Neural crest cell (in vitro differentiated cells): ENCODE measurements at regions not wholly inside any gene's neighbourhood (a gene's known extent, or its start where the extent isn't known, plus 50 kb on each side); places are given as distances from the start of the nearest gene placed in this dataset.
A peak's percentile ranks its signal among the peaks of the same experiment; 100 is the strongest.

ENCODE experiments used
- DNase-seq: peaks from one replicate; pipeline ENCODE4 v3.0.0; 2021; ENCODE audit warnings: low read depth, mixed read lengths, low spot score
- H3K27ac Mint-ChIP-seq: one replicate; pipeline ENCODE4 v1.8.0; 2021; ENCODE audit warnings: mild to moderate bottlenecking, mixed read lengths; ENCODE audit not compliant: unreplicated experiment
- H3K27me3 Mint-ChIP-seq: 2 replicates; pipeline ENCODE4 v1.8.0; 2021; ENCODE audit warnings: low read depth, mild to moderate bottlenecking, mixed read lengths
- H3K36me3 Mint-ChIP-seq: 2 replicates; pipeline ENCODE4 v1.8.0; 2021; ENCODE audit warnings: low read depth, mild to moderate bottlenecking, mixed read lengths
- H3K4me1 Mint-ChIP-seq: 2 replicates; pipeline ENCODE4 v1.8.0; 2021; ENCODE audit warnings: mixed read lengths
- H3K4me3 Mint-ChIP-seq: one replicate; pipeline ENCODE4 v1.8.0; 2021; ENCODE audit warnings: mild to moderate bottlenecking, mixed read lengths
- H3K9me3 Mint-ChIP-seq: 2 replicates; pipeline ENCODE4 v1.8.0; 2021; ENCODE audit warnings: mixed read lengths
- TF ChIP-seq, protein P1 (sequence below): fragments of 200-600 bp; sonication (generic); conservative IDR thresholded peaks from 2 replicates; pipeline ENCODE4 v1.5.0; 2021; ENCODE audit warnings: antibody characterized with exemption, mild to moderate bottlenecking

DNA sequence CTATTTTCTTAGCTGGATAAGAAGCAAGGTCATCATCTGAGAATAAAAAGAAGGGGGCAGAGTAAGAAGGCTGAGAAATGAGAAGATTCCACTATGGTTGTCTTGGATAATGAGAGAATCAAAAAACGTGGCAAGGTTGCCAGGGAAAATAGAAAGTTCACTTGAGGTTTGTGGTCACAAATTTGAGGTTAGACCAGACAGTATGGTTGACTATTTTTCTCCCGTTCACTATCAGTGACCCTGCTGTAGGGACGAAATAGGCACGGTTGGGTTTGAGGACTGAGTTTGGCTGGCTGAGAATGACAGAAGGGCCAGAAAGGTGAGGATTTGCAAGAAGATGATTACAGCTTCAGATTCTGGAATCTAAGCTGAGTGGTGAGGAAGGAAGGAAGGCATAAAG, 266.0 kb upstream of the ZNF462 start:
- no peak for DNase-seq

DNA sequence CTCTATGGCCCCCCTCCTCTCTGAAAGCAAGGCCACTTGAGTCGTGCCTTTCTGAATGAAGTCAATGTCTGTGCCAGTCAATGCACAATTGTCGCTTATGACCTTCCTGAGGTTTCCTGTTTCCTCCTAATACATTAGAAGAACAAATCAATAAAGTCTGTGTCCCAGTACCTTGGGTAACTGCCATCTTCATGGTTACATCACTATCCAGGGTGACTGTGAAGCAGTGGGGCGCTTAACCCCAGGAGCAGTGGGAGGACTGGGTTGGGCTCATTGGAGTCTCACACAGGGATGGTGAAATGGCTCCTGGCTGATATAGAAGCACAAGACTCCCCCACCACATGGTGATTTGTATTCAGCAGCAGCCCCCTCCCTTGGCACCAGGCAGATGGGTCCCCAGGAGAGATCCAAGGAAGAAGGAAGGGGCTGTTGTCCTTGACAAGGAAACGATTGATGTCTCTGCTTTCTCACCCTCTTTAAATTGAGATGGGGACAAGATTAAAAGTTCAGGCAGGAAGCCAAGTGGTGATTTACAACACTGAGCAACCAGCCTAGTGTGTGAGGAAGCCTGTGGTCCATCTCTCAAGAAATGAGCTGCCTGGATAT, 261.9 kb upstream of the ZNF462 start:
- TF ChIP-seq, protein P1, sequence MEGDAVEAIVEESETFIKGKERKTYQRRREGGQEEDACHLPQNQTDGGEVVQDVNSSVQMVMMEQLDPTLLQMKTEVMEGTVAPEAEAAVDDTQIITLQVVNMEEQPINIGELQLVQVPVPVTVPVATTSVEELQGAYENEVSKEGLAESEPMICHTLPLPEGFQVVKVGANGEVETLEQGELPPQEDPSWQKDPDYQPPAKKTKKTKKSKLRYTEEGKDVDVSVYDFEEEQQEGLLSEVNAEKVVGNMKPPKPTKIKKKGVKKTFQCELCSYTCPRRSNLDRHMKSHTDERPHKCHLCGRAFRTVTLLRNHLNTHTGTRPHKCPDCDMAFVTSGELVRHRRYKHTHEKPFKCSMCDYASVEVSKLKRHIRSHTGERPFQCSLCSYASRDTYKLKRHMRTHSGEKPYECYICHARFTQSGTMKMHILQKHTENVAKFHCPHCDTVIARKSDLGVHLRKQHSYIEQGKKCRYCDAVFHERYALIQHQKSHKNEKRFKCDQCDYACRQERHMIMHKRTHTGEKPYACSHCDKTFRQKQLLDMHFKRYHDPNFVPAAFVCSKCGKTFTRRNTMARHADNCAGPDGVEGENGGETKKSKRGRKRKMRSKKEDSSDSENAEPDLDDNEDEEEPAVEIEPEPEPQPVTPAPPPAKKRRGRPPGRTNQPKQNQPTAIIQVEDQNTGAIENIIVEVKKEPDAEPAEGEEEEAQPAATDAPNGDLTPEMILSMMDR, result no peak
- peaks cover 8% of the 10 kb centered on the region for H3K36me3 Mint-ChIP-seq
- peaks cover 10% of the 10 kb centered on the region for H3K9me3 Mint-ChIP-seq
- peaks cover 27% of the 10 kb centered on the region for H3K4me1 Mint-ChIP-seq
- H3K4me3 Mint-ChIP-seq, result no peak overlapping the region
- DNase-seq, result no peak
- H3K27ac Mint-ChIP-seq, result peak overlapping the region; percentile 59
- H3K27me3 Mint-ChIP-seq, result no peaks in the 10 kb centered on the region

More for the DNA sequence above, 266.0 kb upstream of the ZNF462 start:
- TF ChIP-seq, protein P1, result no peak
- Mint-ChIP-seq H3K4me3 (no peak overlapping the region), H3K27me3 (no peaks in the 10 kb centered on the region), H3K36me3 (no peaks in the 10 kb centered on the region), H3K27ac (no peak overlapping the region), H3K9me3 (no peaks in the 10 kb centered on the region), H3K4me1 (peaks cover 25% of the 10 kb centered on the region)

DNA sequence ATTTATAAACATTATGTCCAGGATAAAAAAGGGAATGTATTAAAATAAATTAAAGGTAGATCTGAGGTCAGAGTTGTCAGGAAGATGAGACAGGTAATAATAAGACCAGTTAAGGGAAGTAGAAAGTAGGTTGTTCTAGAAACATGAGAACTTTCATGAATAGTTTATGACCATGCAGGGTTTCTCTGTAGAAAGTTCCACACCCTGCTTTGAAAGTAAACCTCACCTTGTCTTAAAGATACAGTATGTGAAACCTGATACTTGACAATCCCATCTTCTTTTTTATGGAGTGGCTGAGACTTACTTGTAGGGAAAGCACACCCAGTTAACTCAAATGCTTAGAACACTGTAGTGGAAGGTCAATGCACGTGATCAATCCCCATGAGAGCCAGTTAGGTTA, 260.6 kb upstream of the ZNF462 start:
- no peak overlapping the region for H3K27ac Mint-ChIP-seq
- TF ChIP-seq, protein P1, result no peak
- peaks cover 27% of the 10 kb centered on the region for H3K4me1 Mint-ChIP-seq
- peaks cover 13% of the 10 kb centered on the region for H3K36me3 Mint-ChIP-seq
- no peak for DNase-seq
- peaks cover 13% of the 10 kb centered on the region for H3K9me3 Mint-ChIP-seq
- H3K4me3 Mint-ChIP-seq, result no peak overlapping the region
- no peaks in the 10 kb centered on the region for H3K27me3 Mint-ChIP-seq

DNA sequence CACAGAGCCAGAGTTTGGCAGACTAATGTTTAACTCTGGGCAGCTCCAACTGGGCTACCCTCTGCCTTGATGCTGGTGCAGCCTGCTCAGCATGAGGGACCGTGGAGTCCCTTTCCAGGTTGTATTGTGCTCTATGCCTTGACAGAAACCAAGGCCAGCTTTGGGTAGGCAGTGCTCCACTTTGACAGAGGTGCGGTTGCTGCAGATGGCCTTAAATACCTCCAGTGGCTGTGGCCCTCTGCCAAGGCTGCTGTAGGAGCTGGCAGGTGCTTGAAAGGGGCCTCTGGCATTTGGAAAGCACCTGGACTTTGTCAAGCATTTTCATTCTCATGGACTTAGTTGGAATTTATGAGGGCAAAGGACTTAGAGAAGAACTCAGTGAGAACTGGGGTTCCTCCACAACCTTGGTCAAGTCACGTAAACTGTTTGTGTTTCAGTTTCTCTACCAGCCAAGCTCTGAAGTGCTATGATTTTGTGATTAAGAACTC, 249.7 kb upstream of the ZNF462 start:
- Mint-ChIP-seq H3K36me3 (peaks cover 3% of the 10 kb centered on the region), H3K27ac (no peak overlapping the region), H3K9me3 (peaks cover 5% of the 10 kb centered on the region), H3K4me1 (peaks cover 30% of the 10 kb centered on the region), H3K27me3 (no peaks in the 10 kb centered on the region), H3K4me3 (no peak overlapping the region)
- TF ChIP-seq, protein P1, result no peak
- DNase-seq, result no peak

DNA sequence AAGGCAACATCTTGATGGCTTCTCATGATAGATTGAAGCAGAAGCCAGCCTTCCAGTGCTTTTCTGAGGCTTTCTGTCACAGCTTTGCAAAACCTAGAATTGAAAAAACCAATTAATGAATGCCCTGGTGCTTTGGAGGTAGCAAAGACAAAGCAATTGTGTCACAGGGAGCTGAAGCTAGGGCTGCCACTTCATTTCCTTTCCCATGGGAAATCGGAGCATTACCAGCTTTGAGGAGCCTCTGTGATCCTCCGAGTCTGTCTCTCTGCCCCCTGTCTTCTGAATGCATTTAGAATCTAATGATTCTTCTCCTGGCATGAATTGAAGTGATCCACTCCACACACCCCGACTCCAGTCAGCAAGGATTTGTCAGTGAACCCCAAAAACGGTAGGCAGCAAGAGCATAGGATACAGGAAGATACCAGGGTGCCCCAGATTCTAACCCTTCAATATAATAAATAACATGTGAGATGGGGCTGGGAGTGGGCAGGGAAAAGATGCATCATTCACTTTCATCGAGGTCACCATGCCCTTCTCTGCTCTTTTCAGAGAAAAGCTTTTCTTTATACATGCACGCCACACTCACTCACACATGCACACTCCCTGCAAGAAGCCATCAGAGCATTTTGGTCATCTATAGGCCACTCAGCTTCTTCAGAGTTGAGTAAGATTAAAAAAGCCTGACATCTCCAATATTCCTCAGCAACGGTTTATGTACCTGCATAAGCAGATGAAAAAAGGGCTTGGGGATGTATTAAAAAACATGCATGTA, 247.7 kb upstream of the ZNF462 start:
- no peak for DNase-seq
- no peak overlapping the region for H3K27ac Mint-ChIP-seq
- peaks cover 3% of the 10 kb centered on the region for H3K36me3 Mint-ChIP-seq
- H3K4me3 Mint-ChIP-seq, result no peak overlapping the region
- peaks cover 5% of the 10 kb centered on the region for H3K9me3 Mint-ChIP-seq
- peaks cover 37% of the 10 kb centered on the region for H3K4me1 Mint-ChIP-seq
- H3K27me3 Mint-ChIP-seq, result peaks cover 4% of the 10 kb centered on the region
- TF ChIP-seq, protein P1, result no peak
